GM20000 (cell line): ENCODE measurements at regions not wholly inside any gene's neighbourhood (a gene's known extent, or its start where the extent isn't known, plus 50 kb on each side); places are given as distances from the start of the nearest gene placed in this dataset.

Experiments used
- DNase-seq: peaks from one replicate; pipeline ENCODE4 v3.0.0; 2012; ENCODE audit warnings: low spot score
- CTCF ChIP-seq: IDR thresholded peaks from 2 replicates; pipeline ENCODE4 v1.5.1; 2012; ENCODE audit warnings: mild to moderate bottlenecking, control low read depth; ENCODE audit errors: extremely low read depth, missing control alignments

GRCh38 chr3:35028157-35028556, 611.2 kb upstream of the ARPP21 start:
- no peak for DNase-seq
- TF ChIP-seq CTCF = no peak

GRCh38 chr3:35042210-35042991, 596.9 kb upstream of the ARPP21 start:
- no peak for TF ChIP-seq CTCF
- no peak for DNase-seq

GRCh38 chr3:35043040-35043439, 596.3 kb upstream of the ARPP21 start:
- TF ChIP-seq CTCF = no peak
- no peak for DNase-seq

GRCh38 chr3:35044190-35044589, 595.1 kb upstream of the ARPP21 start:
- no peak for TF ChIP-seq CTCF
- no peak for DNase-seq

GRCh38 chr3:35045118-35045517, 594.2 kb upstream of the ARPP21 start:
- TF ChIP-seq CTCF = no peak
- no peak for DNase-seq

- no peak for TF ChIP-seq CTCF
- DNase-seq = no peak
These were observed 574.6 kb upstream of the ARPP21 start for GRCh38 chr3:35064761-35065160.

- no peak for DNase-seq
- no peak for TF ChIP-seq CTCF
These were observed 573.4 kb upstream of the ARPP21 start for GRCh38 chr3:35065891-35066290.
